SK-N-SH treated with all-trans-retinoic acid at 6 μM for 48 hours (cell line): ENCODE measurements at regions not wholly inside any gene's neighbourhood (a gene's known extent, or its start where the extent isn't known, plus 50 kb on each side); places are given as distances from the start of the nearest gene placed in this dataset.

Experiments
- CREB5 ChIP-seq: fragments of 250-450 bp; sonication (Bioruptor Pico); IDR thresholded peaks from 2 replicates; pipeline ENCODE4 v1.5.1; 2020; ENCODE audit warnings: low read depth, mild to moderate bottlenecking, moderate library complexity
- CSRNP3 ChIP-seq: fragments of 250-450 bp; sonication (Bioruptor Pico); IDR thresholded peaks from 2 replicates; pipeline ENCODE4 v1.5.1; 2021; ENCODE audit warnings: mild to moderate bottlenecking, moderate library complexity
- ISL1 ChIP-seq: fragments of 250-450 bp; sonication (Bioruptor Pico); IDR thresholded peaks from 2 replicates; pipeline ENCODE4 v2.1.2; 2022; ENCODE audit warnings: mild to moderate bottlenecking, moderate library complexity
- OSR1 ChIP-seq: fragments of 250-450 bp; sonication (Bioruptor Pico); IDR thresholded peaks from 2 replicates; pipeline ENCODE4 v1.8.0; 2022; ENCODE audit warnings: moderate library complexity, mild to moderate bottlenecking, inconsistent platforms
- PATZ1 ChIP-seq: fragments of 250-450 bp; sonication (Bioruptor Pico); IDR thresholded peaks from 2 replicates; pipeline ENCODE4 v1.8.0; 2020; ENCODE audit warnings: mild to moderate bottlenecking, moderate library complexity, borderline replicate concordance
- RARB ChIP-seq: fragments of 250-450 bp; sonication (Bioruptor Pico); IDR thresholded peaks from 2 replicates; pipeline ENCODE4 v1.8.0; 2021; ENCODE audit warnings: mild to moderate bottlenecking, moderate library complexity
- TOX ChIP-seq: fragments of 250-450 bp; sonication (Bioruptor Pico); IDR thresholded peaks from 2 replicates; pipeline ENCODE4 v1.8.0; 2021; ENCODE audit warnings: mild to moderate bottlenecking, moderate library complexity, borderline replicate concordance
- ZNF565 ChIP-seq: fragments of 450-650 bp; formaldehyde crosslinking; conservative IDR thresholded peaks from 2 replicates; pipeline ENCODE4 v1.5.0; 2020; ENCODE audit warnings: low read depth, mild to moderate bottlenecking, moderate library complexity

GRCh38 chr3:182245059-182245458 lies 533.3 kb downstream of the SOX2 start:
- no peak for TF ChIP-seq CSRNP3
- no peak for TF ChIP-seq OSR1
- TF ChIP-seq ZNF565 (CRISPR knock-in tag) = no peak
- TF ChIP-seq ISL1 (CRISPR knock-in tag) = no peak
- no peak for TF ChIP-seq PATZ1
- no peak for TF ChIP-seq TOX (CRISPR knock-in tag)
- no peak for TF ChIP-seq RARB (CRISPR knock-in tag)
- no peak for TF ChIP-seq CREB5 (CRISPR knock-in tag)
